Hematopoietic multipotent progenitor cell treated with erythropoietin and hydrocortisone succinate and interleukin-3 and kit ligand, for 8 days (in vitro differentiated cells): ENCODE measurements at regions not wholly inside any gene's neighbourhood (a gene's known extent, or its start where the extent isn't known, plus 50 kb on each side); places are given as distances from the start of the nearest gene placed in this dataset.
A peak's percentile ranks its signal among the peaks of the same experiment; 100 is the strongest.

Experiments used
- DNase-seq: peaks from one replicate; pipeline ENCODE4 v3.0.0-alpha.2; 2015

- DNase-seq = no peak
Observed at GRCh38 chr12:124406043-124406442, 111.2 kb downstream of the RFLNA start.

GRCh38 chr12:124405592-124405991 is 110.7 kb downstream of the RFLNA start:
- DNase-seq = no peak

DNA sequence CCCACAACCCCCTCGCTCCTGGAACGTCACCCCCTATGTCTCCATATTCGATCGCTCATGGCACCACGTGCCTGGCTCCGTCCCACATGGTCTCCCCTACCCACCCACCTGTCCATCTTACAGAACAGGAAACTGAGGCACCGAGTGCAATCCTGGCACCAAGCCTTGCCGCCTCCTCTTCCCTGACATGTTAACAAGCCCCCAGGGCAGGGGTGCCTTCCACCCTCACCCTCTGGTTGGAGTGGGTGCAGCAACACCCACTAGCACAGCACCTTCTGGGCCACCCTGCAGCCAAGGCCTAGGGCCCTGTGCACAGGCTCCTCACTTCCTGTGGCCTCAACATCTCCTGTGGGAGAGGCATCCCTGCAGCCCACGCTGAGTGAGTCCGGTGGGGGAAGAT is 110.3 kb downstream of the RFLNA start:
- no peak for DNase-seq

DNA sequence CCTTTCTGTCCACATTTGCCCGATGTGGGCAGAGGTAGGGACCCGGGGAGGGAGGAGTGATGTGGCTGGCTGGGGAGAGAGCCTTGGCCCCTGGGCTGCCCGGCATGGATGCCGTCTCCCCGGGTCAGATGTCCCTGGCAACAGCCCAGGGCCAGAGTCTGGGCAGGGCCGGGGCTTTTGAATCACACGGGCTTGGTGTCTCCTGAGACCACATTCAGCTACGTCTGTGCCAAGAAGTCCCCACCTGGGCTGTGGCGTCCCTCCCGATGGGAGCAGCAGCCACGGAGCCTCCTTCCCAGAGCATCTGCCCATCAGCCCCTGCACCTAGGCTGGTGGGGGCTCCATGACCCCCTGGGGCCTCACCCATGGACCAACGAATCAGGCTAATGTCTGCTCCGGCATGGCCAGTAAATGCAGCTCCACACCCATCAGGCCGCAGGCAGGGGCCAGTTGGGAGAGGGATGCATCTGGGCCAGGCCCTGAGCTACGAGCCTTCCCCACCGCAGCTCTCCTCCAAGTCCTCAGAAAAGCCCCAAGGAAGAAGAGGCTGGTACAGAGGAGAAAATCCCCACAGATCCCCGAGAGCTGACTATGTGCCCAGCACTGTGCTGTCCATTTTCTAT is 109.4 kb downstream of the RFLNA start:
- DNase-seq = no peak

- DNase-seq = no peak
Observed at GRCh38 chr12:124403273-124403672, 108.4 kb downstream of the RFLNA start.

DNA sequence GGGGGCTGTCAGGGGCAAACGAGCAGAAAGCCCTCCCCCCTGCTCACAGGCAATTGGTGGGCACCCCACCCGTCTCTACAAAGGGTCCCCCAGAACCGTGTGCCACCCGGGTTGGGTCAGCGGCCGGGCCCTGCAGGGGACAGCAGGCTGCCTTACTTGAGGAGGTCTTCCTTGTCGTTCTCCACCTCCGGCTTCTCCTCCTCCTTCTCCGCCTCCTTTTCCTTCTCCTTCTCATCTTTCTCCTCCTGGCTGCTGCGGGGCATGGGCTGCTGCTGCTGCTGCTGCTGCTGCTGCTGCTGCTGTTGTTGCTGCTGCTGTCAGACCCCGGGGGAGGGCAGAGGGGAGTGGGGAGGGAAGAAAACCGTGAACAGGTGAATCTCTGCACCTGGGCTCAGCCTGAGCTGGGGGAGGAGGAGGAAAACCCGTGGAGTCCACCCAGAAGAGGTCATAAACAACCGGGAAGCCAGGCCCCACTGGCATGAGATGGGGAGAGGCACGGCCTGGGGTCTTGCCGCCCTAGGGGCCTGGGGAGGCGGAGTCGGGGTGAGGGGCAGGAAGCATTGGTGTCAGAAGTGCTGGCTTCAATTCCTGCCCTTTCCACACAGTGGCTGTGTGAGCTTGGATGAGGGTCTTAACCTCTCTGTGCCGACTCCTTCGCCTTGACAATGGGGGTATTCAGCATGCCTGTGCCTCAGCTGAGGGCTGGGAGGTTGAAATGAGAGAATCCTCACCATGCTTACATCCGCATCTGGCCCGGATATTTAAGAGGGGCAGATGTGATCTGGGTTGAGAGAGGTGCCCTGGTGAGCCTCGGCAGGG is 107.6 kb downstream of the RFLNA start:
- DNase-seq = no peak

DNA sequence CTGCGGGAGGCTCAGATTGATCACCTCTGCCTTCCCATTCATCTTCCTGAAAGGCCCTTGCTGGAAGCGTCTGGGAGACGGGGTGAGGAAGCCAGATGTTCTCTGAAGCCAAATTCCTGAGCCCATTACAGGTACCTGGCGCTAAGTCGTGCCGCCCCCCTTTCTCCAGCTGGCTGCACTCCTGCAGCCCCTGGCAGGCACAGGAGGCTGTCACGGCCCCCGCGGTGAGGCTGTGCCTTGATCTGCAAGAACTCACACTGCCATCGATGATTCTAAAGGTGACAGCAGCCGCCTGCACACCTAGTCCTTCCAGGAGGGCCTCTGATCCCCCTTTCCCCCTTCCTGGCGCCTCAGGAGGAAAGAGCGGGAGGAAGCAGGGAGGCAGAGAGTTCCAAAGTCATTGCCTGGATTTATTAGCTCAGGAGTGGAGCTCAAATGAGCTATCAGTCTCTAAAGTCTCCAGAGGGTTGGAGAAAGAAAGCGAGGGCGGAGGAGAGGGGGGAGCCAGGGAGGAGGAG is 106.9 kb downstream of the RFLNA start:
- no peak for DNase-seq

DNA sequence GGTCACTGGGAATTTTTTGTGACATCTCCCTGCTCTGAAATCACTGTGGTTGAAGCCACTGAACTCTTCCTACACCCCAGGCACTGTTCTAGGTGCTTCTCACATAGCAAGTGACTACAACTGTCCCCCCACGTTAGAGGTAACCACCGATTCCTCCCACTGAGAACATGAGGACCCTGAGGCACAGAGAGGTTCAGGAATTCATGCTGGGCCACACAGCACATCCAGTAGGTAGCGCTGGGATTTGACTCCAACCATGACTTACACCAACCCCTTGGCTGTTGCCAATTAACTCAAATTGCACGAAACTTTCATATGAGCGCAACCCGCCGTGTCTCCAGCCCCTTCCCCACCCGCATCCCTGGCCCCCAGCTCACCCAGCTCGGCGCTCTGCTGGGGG is 105.2 kb downstream of the RFLNA start:
- DNase-seq = no peak

DNA sequence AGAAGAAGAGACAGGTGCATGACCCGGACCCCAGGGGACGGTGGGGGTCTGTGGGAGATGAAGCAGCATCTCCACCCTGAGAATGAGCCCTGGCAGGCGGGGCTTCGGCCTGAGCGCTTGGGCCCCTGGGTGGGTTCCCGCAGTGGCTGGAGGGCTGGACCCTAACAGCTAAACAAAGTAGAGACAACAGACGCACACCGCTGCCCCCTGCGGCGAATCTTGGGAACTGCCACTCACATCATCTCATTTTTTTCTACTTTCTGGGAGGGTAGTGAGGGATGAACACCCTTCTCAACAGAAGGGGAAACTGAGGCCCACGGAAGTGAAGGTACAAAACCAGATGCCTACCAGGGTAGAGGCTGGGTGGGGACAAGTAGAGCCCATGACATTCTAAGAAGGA is 104.7 kb downstream of the RFLNA start:
- DNase-seq = peak; percentile 35

- no peak for DNase-seq
Observed at GRCh38 chr12:124398578-124399227, 103.8 kb downstream of the RFLNA start.

- peak; percentile 79 for DNase-seq
Observed at GRCh38 chr12:124397807-124398577, 103.1 kb downstream of the RFLNA start.

DNA sequence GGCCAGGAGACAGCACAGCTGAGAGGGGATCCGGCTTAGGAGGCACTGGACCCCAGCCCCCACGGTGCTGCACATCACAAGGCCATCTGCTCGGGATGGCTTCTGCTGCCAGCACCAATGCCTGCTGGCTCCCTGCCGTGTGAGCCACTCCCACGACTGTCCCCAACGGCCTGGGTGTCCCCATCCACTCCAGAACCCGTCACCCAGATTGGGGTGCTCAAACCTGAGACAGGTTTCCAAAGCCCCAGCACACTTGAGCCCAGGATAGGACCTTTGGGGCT is 102.4 kb downstream of the RFLNA start:
- no peak for DNase-seq

- DNase-seq = peak; percentile 32
Observed at GRCh38 chr12:124396544-124397398, 101.9 kb downstream of the RFLNA start.

DNA sequence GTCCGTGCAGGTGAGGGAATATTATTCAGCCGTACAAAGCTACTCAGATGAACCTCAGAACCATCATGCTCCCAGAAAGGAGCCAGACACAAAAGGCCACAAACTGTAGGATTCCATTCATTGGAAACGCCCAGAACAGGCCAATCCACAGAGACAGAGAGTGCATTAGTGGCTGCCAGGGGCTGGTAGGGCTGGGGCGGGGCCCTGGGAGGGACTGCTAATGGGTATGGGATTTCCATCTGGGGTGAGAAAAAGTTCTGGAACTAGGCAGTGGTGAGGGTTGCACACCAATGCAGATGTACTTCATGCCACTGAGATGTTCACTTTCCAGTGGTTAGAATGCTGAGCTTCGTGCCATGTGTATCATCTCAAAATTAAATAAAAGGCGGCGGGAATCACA is 101.1 kb downstream of the RFLNA start:
- DNase-seq = no peak

GRCh38 chr12:124395284-124395752 is 100.4 kb downstream of the RFLNA start:
- DNase-seq = no peak

GRCh38 chr12:124394462-124395128 is 99.7 kb downstream of the RFLNA start:
- no peak for DNase-seq

DNA sequence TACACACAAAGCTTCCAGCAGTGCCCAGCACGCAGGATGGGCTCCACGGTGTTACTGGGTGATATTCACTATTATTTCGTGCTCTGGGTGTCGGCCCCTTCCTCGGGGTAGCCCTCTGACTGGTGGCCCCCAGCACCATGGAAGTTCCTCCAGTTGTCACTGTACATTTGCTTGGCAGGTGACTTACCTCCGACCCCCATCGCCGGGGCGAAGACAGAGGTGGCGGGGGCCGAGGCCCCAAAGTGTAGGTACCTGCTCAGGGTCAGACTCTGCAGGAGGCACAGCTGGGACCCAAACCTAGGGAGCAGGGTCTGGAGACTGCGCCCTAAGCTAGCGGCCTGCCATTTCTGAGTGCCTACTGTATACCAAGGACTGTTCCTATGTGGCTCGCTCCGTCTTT is 98.9 kb downstream of the RFLNA start:
- no peak for DNase-seq

DNA sequence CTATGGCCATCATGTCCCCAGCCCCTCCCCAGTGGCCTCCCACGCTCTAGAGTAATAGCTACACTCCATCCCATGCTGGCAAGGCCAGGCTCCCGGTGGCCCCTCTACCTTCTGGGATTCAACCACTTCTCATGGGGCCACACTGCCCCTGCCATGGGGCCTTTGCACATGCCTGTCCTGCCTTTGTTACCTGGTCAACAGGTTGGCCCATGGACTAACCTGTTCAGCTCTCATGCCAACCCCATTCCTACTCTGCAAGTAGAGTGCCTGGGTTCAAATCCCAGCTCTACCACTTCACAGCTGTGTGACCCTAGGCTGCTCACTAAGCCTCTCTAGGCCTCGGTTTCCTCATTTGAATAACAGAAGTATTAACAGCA is 98.5 kb downstream of the RFLNA start:
- DNase-seq = no peak

DNA sequence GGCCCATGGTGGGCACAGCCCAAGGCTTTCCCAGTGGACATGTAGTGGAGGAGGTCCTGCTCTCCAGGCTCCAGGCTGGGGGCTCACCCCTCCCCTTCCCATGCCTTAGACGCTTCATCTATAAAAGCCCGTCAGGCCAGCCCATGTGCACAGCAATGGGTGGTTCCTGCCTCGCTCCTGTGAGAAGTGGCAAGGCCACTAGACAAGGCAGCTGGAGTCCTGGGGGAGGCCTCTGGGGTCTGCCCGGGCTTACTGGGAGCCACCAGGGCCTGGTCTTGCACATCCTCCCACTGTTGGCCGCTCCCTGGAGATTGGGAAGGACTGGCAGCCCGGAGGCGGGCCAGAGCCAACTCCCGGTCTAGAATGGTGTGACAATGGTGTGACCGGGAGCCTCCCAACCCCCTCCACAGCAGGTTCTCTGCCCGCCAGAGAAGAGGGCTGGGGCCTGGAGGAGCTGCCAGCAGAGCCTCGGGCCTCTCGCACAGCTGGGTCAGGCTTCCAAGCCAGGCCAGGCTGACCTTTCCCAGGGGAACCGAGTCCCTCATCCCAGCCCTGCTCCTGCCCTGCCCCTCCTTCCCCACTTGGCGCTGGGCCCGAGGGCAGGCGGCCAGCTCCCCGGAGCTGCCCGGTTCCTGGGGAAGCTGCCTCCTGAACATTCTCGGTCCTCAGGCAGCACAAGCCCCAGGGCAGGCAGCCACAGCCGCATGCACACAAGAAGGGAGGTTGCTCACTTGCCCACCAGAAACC is 97.9 kb downstream of the RFLNA start:
- no peak for DNase-seq

DNA sequence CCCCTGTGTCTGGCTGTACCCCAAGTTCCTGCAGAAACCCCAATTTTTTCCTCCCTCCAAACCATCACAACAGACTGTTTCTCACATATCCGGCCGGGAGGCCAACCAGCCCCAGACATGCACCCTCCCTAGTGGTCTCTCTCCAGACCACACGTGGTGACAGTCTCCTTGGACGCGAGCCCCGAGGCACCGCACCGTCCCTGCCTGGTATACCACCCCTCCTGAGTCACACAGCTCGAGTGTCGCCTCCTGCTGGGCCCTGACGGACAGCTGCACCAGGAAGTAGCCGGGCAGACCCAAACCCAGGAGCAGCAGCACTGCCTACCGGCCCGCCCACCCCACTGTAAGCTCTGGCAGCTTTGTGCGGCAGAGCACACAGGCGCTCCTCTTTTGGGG is 97.4 kb downstream of the RFLNA start:
- DNase-seq = no peak
